ENCODE measurements at regions not wholly inside any gene's neighbourhood (a gene's known extent, or its start where the extent isn't known, plus 50 kb on each side); places are given as distances from the start of the nearest gene placed in this dataset.

DNA sequence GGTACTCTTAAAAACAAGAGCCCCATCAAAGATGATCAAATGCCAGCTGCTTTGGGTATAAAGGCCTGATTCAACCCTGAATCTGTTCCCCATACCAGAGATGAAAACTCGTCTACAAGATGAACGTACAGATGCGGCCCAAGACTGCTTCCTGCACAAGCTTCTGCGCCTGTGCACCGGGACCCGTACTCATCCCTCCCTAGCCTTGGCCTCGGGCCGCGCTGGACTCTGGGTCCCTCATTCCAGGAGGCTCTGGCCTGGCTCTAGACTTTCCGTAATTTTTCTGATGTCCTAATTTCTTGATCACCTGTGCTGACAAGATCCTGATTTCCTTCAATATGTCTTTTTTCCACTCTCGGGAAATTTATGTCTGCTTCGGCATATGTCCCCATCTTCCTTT lies 612.3 kb downstream of the BNC2 start (continued):
- TF ChIP-seq TAF1 (IDR thresholded peaks at IDR 0.05; ENCODE audit: borderline replicate concordance, low read depth, low read length): no peak
- no peak for TF ChIP-seq NRF1 (IDR thresholded peaks at IDR 0.05; ENCODE audit: low read depth, low read length)
- TF ChIP-seq, protein P1, sequence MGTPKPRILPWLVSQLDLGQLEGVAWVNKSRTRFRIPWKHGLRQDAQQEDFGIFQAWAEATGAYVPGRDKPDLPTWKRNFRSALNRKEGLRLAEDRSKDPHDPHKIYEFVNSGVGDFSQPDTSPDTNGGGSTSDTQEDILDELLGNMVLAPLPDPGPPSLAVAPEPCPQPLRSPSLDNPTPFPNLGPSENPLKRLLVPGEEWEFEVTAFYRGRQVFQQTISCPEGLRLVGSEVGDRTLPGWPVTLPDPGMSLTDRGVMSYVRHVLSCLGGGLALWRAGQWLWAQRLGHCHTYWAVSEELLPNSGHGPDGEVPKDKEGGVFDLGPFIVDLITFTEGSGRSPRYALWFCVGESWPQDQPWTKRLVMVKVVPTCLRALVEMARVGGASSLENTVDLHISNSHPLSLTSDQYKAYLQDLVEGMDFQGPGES (IDR thresholded peaks at IDR 0.05; ENCODE audit: low read depth, low read length): no peak

DNA sequence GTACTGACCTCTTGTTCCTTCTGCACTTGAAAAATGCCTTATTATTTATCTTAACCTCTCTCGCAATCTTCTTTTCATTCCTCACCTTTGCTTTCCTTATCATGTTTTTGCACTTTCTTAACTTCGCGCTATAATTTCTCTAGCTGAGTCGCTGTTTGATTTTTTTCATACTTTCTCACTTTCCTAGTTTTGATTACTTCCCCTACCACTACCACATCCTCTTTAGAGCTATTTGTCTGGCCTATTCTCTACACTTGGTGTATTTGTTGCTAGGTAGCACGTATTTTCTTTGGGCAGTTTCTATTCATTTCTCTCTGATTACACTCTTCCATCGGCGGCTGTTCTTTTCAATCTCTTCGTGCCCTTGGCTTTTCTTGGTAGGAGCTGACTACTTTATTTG lies 611.8 kb downstream of the BNC2 start:
- ChIA-PET CTCF (interaction anchor here (1.2 to 7.3 kb wide), 5 partner anchors 9 to 468 kb away, joined by 4 to 46 read pairs (median 6); no protein-coding TSS in a partner anchor), POLR2A (no interaction called here)
- Histone ChIP-seq H3K36me3 (replicated peaks in 1 of 2; ENCODE audit: control insufficient read depth in 1 of 2, insufficient read depth in 2 of 2, low read length in 1 of 2) (no peaks in the 10 kb centered on the region), H3K4me1 (ENCODE audit: control insufficient read depth in 1 of 2, insufficient read depth in 2 of 2, low read depth in 1 of 2, low read length in 1 of 2) (no peaks in the 10 kb centered on the region; a peak in 1 of 4 replicates), H3K9ac (no peak overlapping the region), H3F3A (replicated peaks; ENCODE audit: insufficient read depth) (no peaks in the 10 kb centered on the region), H3K27me3 (ENCODE audit: insufficient read depth) (no peaks in the 10 kb centered on the region), H3K79me2 (ENCODE audit: insufficient read depth) (no peaks in the 10 kb centered on the region), H3K27ac (ENCODE audit: low read depth in 2 of 2, low read length in 1 of 2) (no peak overlapping the region), H3K9me3 (no peaks in the 10 kb centered on the region), H3K9me2 (no peaks in the 10 kb centered on the region), H4K20me1 (ENCODE audit: insufficient read depth) (no peaks in the 10 kb centered on the region), H3K4me2 (no peak overlapping the region), H3K4me3 (ENCODE audit: low read depth in 2 of 2, low read length in 1 of 2) (no peak overlapping the region), H2AFZ (ENCODE audit: low read depth) (no peak overlapping the region)
- no peak for DNase-seq
- WGBS (ENCODE audit: low lambda C conversion rate): 91% methylated on average over 8 of the region's 8 CpGs
- TF ChIP-seq RCOR1 (IDR thresholded peaks at IDR 0.05; ENCODE audit: low read length): no peak
- no peak for TF ChIP-seq RFX5 (IDR thresholded peaks at IDR 0.05; ENCODE audit: low read length)
- TF ChIP-seq, protein P2, sequence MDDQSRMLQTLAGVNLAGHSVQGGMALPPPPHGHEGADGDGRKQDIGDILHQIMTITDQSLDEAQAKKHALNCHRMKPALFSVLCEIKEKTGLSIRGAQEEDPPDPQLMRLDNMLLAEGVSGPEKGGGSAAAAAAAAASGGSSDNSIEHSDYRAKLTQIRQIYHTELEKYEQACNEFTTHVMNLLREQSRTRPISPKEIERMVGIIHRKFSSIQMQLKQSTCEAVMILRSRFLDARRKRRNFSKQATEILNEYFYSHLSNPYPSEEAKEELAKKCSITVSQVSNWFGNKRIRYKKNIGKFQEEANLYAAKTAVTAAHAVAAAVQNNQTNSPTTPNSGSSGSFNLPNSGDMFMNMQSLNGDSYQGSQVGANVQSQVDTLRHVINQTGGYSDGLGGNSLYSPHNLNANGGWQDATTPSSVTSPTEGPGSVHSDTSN (IDR thresholded peaks at IDR 0.05): no peak
- no peak for TF ChIP-seq EZH2phosphoT487 (IDR thresholded peaks at IDR 0.05; ENCODE audit: borderline replicate concordance, low read depth)
- TF ChIP-seq JUND (IDR thresholded peaks at IDR 0.05): no peak
- TF ChIP-seq SMC3 (IDR thresholded peaks at IDR 0.05; ENCODE audit: low read depth, low read length): no peak
- TF ChIP-seq, protein P1 (IDR thresholded peaks at IDR 0.05; ENCODE audit: low read depth, low read length): no peak
- no peak for TF ChIP-seq TEAD4 (IDR thresholded peaks at IDR 0.05; ENCODE audit: borderline replicate concordance, insufficient read depth)
- TF ChIP-seq, protein P3, sequence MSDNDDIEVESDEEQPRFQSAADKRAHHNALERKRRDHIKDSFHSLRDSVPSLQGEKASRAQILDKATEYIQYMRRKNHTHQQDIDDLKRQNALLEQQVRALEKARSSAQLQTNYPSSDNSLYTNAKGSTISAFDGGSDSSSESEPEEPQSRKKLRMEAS (IDR thresholded peaks at IDR 0.05; ENCODE audit: low read depth): no peak
- no peak for TF ChIP-seq MXI1 (IDR thresholded peaks at IDR 0.05; ENCODE audit: low read depth, low read length)
- TF ChIP-seq, protein P4, sequence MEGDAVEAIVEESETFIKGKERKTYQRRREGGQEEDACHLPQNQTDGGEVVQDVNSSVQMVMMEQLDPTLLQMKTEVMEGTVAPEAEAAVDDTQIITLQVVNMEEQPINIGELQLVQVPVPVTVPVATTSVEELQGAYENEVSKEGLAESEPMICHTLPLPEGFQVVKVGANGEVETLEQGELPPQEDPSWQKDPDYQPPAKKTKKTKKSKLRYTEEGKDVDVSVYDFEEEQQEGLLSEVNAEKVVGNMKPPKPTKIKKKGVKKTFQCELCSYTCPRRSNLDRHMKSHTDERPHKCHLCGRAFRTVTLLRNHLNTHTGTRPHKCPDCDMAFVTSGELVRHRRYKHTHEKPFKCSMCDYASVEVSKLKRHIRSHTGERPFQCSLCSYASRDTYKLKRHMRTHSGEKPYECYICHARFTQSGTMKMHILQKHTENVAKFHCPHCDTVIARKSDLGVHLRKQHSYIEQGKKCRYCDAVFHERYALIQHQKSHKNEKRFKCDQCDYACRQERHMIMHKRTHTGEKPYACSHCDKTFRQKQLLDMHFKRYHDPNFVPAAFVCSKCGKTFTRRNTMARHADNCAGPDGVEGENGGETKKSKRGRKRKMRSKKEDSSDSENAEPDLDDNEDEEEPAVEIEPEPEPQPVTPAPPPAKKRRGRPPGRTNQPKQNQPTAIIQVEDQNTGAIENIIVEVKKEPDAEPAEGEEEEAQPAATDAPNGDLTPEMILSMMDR (IDR thresholded peaks at IDR 0.05): no peak
- TF ChIP-seq RAD21 (IDR thresholded peaks at IDR 0.05; ENCODE audit: low read length): no peak
- TF ChIP-seq, protein P5, sequence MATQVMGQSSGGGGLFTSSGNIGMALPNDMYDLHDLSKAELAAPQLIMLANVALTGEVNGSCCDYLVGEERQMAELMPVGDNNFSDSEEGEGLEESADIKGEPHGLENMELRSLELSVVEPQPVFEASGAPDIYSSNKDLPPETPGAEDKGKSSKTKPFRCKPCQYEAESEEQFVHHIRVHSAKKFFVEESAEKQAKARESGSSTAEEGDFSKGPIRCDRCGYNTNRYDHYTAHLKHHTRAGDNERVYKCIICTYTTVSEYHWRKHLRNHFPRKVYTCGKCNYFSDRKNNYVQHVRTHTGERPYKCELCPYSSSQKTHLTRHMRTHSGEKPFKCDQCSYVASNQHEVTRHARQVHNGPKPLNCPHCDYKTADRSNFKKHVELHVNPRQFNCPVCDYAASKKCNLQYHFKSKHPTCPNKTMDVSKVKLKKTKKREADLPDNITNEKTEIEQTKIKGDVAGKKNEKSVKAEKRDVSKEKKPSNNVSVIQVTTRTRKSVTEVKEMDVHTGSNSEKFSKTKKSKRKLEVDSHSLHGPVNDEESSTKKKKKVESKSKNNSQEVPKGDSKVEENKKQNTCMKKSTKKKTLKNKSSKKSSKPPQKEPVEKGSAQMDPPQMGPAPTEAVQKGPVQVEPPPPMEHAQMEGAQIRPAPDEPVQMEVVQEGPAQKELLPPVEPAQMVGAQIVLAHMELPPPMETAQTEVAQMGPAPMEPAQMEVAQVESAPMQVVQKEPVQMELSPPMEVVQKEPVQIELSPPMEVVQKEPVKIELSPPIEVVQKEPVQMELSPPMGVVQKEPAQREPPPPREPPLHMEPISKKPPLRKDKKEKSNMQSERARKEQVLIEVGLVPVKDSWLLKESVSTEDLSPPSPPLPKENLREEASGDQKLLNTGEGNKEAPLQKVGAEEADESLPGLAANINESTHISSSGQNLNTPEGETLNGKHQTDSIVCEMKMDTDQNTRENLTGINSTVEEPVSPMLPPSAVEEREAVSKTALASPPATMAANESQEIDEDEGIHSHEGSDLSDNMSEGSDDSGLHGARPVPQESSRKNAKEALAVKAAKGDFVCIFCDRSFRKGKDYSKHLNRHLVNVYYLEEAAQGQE (IDR thresholded peaks at IDR 0.05; ENCODE audit: low read depth, low read length): no peak

Measured in SK-N-SH (cell line).